Neuronal stem cell (in vitro differentiated cells): ENCODE measurements at regions not wholly inside any gene's neighbourhood (a gene's known extent, or its start where the extent isn't known, plus 50 kb on each side); places are given as distances from the start of the nearest gene placed in this dataset.
A peak's percentile ranks its signal among the peaks of the same experiment; 100 is the strongest.

Source experiments
- DNase-seq: peaks from one replicate; pipeline ENCODE4 v3.0.0-alpha.2; 2013; ENCODE audit warnings: low spot score
- H2AFZ ChIP-seq: one replicate; pipeline ENCODE4 v1.6.1; 2013; ENCODE audit warnings: mild to moderate bottlenecking, low read length, inconsistent platforms
- H2AK5ac ChIP-seq: 2 replicates; pipeline ENCODE4 v1.6.1; 2013; ENCODE audit warnings: low read depth, mild to moderate bottlenecking, inconsistent platforms, low read length, moderate library complexity, mixed read lengths
- H2BK120ac ChIP-seq: 2 replicates; pipeline ENCODE4 v1.6.1; 2013; ENCODE audit warnings: low read depth, mild to moderate bottlenecking, inconsistent platforms, low read length, moderate library complexity, mixed read lengths
- H2BK12ac ChIP-seq: one replicate; pipeline ENCODE4 v1.6.1; 2013; ENCODE audit warnings: low read length, inconsistent platforms
- H2BK15ac ChIP-seq: 2 replicates; pipeline ENCODE4 v1.6.1; 2013; ENCODE audit warnings: mild to moderate bottlenecking, low read length, inconsistent platforms, mixed read lengths
- H2BK5ac ChIP-seq: one replicate; pipeline ENCODE4 v1.6.1; 2013; ENCODE audit warnings: inconsistent platforms, mild to moderate bottlenecking, low read length, moderate library complexity
- H3K14ac ChIP-seq: one replicate; pipeline ENCODE4 v1.6.1; 2013; ENCODE audit warnings: low read length, inconsistent platforms
- H3K18ac ChIP-seq: 2 replicates; pipeline ENCODE4 v1.6.1; 2013; ENCODE audit warnings: low read length, inconsistent platforms
- H3K23ac ChIP-seq: 2 replicates; pipeline ENCODE4 v1.6.1; 2013; ENCODE audit warnings: low read depth, mild to moderate bottlenecking, mixed read lengths, low read length, inconsistent platforms; ENCODE audit not compliant: poor library complexity
- H3K27ac ChIP-seq: replicated peaks from 3 replicates; pipeline ENCODE4 v1.5.1; 2013; ENCODE audit warnings: low read length, inconsistent platforms
- H3K27me3 ChIP-seq, 3 experiments: 2 replicates each; pipeline ENCODE4 v1.6.1; 2013; ENCODE audit warnings: low read length in 3 of 3, mild to moderate bottlenecking in 2 of 3, inconsistent platforms in 1 of 3, low read depth in 1 of 3, mixed read lengths in 1 of 3, moderate library complexity in 1 of 3; ENCODE audit not compliant: control insufficient read depth in 3 of 3, insufficient read depth in 3 of 3
- H3K36me3 ChIP-seq, 2 donors: replicated peaks in 1 of 2; 2 replicates each; pipeline ENCODE4 v1.6.1; 2013; ENCODE audit warnings: low read length in 2 of 2; ENCODE audit not compliant: control insufficient read depth in 2 of 2, insufficient read depth in 2 of 2
- H3K4ac ChIP-seq: 2 replicates; pipeline ENCODE4 v1.6.1; 2013; ENCODE audit warnings: inconsistent platforms, mild to moderate bottlenecking, low read length, moderate library complexity
- H3K4me1 ChIP-seq, 2 donors: 1 replicate in 1 of 2; 2 replicates in 1 of 2; pipeline ENCODE4 v1.6.1; 2013; ENCODE audit warnings: low read length in 2 of 2, low read depth in 1 of 2; ENCODE audit not compliant: control insufficient read depth in 2 of 2, insufficient read depth in 1 of 2
- H3K4me2 ChIP-seq: one replicate; pipeline ENCODE4 v1.6.1; 2013; ENCODE audit warnings: mild to moderate bottlenecking, low read length, inconsistent platforms; ENCODE audit not compliant: insufficient read depth, poor library complexity, severe bottlenecking
- H3K4me3 ChIP-seq, 2 donors: 2 replicates each; pipeline ENCODE4 v1.5.1; 2013; ENCODE audit warnings: low read length in 2 of 2, mild to moderate bottlenecking in 2 of 2, inconsistent platforms in 1 of 2, moderate library complexity in 1 of 2
- H3K79me1 ChIP-seq: one replicate; pipeline ENCODE4 v1.6.1; 2013; ENCODE audit warnings: low read depth, mild to moderate bottlenecking, inconsistent platforms, low read length, moderate library complexity
- H3K9ac ChIP-seq: one replicate; pipeline ENCODE4 v1.6.1; 2013; ENCODE audit warnings: mild to moderate bottlenecking, low read depth, low read length, inconsistent platforms; ENCODE audit not compliant: poor library complexity
- H3K9me3 ChIP-seq, 2 donors: replicated peaks in 1 of 2; 2 replicates each; pipeline versions ENCODE3 to v1.6.1; 2013; ENCODE audit warnings: low read length in 2 of 2, mild to moderate bottlenecking in 2 of 2, inconsistent platforms in 1 of 2, low read depth in 1 of 2, mixed read lengths in 1 of 2, moderate library complexity in 1 of 2; ENCODE audit not compliant: control insufficient read depth in 2 of 2, insufficient read depth in 1 of 2
- H4K8ac ChIP-seq: one replicate; pipeline ENCODE4 v1.6.1; 2013; ENCODE audit warnings: low read depth, mild to moderate bottlenecking, inconsistent platforms, low read length, moderate library complexity
- H4K91ac ChIP-seq: one replicate; pipeline ENCODE4 v1.6.1; 2013; ENCODE audit warnings: low read length, low read depth, mild to moderate bottlenecking, inconsistent platforms; ENCODE audit not compliant: poor library complexity
- WGBS, 2 donors: extraction: QIAGEN DNeasy Blood & Tissue Kit; methylation state at CpG; one replicate each; pipeline ENCODE4 v1.1.7; 2013; ENCODE audit warnings: missing lambda C conversion rate in 2 of 2, mixed read lengths in 1 of 2; ENCODE audit not compliant: insufficient read length in 2 of 2, insufficient replicate concordance in 1 of 2; ENCODE audit errors: extremely low coverage in 2 of 2; 5-methylcytosine and 5-hydroxymethylcytosine counted together

DNA sequence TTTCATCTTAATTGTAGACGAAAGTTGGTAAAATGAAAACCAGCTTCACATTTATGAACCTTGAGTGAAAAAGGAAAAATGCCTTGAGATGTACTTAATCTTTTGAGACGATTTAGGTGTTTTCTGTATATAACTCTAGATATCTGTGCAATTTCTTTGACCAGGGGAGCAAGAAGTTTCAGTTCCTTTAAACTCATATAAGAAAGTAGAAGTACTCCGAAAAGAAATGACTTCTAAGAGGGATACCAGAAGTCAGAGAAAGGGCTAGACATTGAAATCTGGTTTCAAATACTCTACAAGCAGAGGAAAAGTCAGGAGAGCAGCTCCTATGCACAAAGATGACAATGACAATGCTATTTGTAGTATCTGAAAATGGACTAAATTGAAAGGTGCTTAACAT lies 303.7 kb downstream of the BAMBI start:
- no peak for DNase-seq
- Histone ChIP-seq H2BK15ac (no peak overlapping the region), H3K14ac (no peak overlapping the region), H3K9me3 (no peaks in the 10 kb centered on the region), H3K27me3 (no peaks in the 10 kb centered on the region), H3K4me3 (no peak overlapping the region), H4K91ac (no peak overlapping the region), H3K18ac (no peak overlapping the region), H3K4me2 (no peak overlapping the region), H3K9ac (no peak overlapping the region), H2BK120ac (no peak overlapping the region), H2AK5ac (no peak overlapping the region), H2BK12ac (no peak overlapping the region), H3K4me1 (peaks cover 0 to 1% of the 10 kb centered on the region in 2 donors), H3K36me3 (no peaks in the 10 kb centered on the region), H3K79me1 (no peaks in the 10 kb centered on the region), H3K23ac (no peak overlapping the region), H2AFZ (no peak overlapping the region), H2BK5ac (no peak overlapping the region), H3K27ac (no peak overlapping the region), H3K4ac (no peak overlapping the region), H4K8ac (no peak overlapping the region)
- no CpG with 5 or more reads among the region's 3 CpGs for WGBS, 2 donors

GRCh38 chr10:28982974-28983373 lies 305.7 kb downstream of the BAMBI start:
- peaks cover 0 to 1% of the 10 kb centered on the region in 2 donors for H3K4me1 ChIP-seq
- no peak overlapping the region for H4K91ac ChIP-seq
- no peak overlapping the region for H3K4me2 ChIP-seq
- no peaks in the 10 kb centered on the region for H3K9me3 ChIP-seq
- no peak overlapping the region for H3K27ac ChIP-seq
- WGBS, 2 donors: no CpG with 5 or more reads among the region's 6 CpGs
- H4K8ac ChIP-seq: no peak overlapping the region
- no peaks in the 10 kb centered on the region for H3K27me3 ChIP-seq
- no peak for DNase-seq
- no peak overlapping the region for H2BK120ac ChIP-seq
- no peak overlapping the region for H3K14ac ChIP-seq
- H2BK15ac ChIP-seq: no peak overlapping the region
- H2BK5ac ChIP-seq: no peak overlapping the region
- H3K4ac ChIP-seq: no peak overlapping the region
- H3K18ac ChIP-seq: no peak overlapping the region
- H2AFZ ChIP-seq: no peak overlapping the region
- H3K4me3 ChIP-seq: no peak overlapping the region
- no peak overlapping the region for H3K9ac ChIP-seq
- H3K36me3 ChIP-seq: no peaks in the 10 kb centered on the region
- no peaks in the 10 kb centered on the region for H3K79me1 ChIP-seq
- H2AK5ac ChIP-seq: no peak overlapping the region
- no peak overlapping the region for H3K23ac ChIP-seq
- no peak overlapping the region for H2BK12ac ChIP-seq

DNA sequence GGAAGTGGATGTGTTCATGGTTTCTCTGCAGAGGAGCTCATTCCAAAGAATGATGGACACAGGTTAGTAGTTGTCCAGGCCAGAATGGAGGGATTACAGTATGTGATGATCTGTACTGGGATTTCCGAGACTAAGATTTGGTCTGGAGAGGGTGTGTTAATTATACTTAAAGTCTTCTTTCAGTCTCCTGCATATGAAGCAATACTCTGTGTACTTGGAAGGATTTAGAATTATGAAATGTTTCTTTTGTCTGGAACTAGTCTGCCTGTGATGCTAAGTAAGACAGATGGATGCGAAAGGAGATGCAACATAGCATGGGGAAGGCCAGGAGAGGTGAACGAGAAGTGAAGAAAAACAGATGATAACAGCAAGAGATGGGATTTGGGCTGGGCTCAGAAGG lies 305.1 kb upstream of the LYZL1 start:
- H3K9ac ChIP-seq: no peak overlapping the region
- no peak overlapping the region for H4K91ac ChIP-seq
- no peak overlapping the region for H2AFZ ChIP-seq
- H3K4me1 ChIP-seq: peaks cover 0 to 1% of the 10 kb centered on the region in 2 donors
- no peak overlapping the region for H3K27ac ChIP-seq
- H3K9me3 ChIP-seq: no peaks in the 10 kb centered on the region
- no peak overlapping the region for H2BK12ac ChIP-seq
- H2BK15ac ChIP-seq: no peak overlapping the region
- H3K18ac ChIP-seq: no peak overlapping the region
- H3K4me3 ChIP-seq: no peak overlapping the region
- H3K4ac ChIP-seq: no peak overlapping the region
- H4K8ac ChIP-seq: no peak overlapping the region
- DNase-seq: no peak
- no peak overlapping the region for H3K14ac ChIP-seq
- no peak overlapping the region for H3K4me2 ChIP-seq
- H3K23ac ChIP-seq: no peak overlapping the region
- H2BK5ac ChIP-seq: no peak overlapping the region
- H3K79me1 ChIP-seq: no peaks in the 10 kb centered on the region
- H2AK5ac ChIP-seq: no peak overlapping the region
- H3K27me3 ChIP-seq: no peaks in the 10 kb centered on the region
- no peak overlapping the region for H2BK120ac ChIP-seq
- H3K36me3 ChIP-seq: no peaks in the 10 kb centered on the region
- no CpG with 5 or more reads among the region's 3 CpGs for WGBS, 2 donors

- Histone ChIP-seq H3K27me3 (no peaks in the 10 kb centered on the region), H3K79me1 (no peaks in the 10 kb centered on the region), H2AK5ac (no peak overlapping the region), H4K91ac (no peak overlapping the region), H3K4ac (no peak overlapping the region), H3K23ac (no peak overlapping the region), H2BK15ac (no peak overlapping the region), H2AFZ (no peak overlapping the region), H3K18ac (peak overlapping the region; percentile 56), H2BK12ac (no peak overlapping the region), H3K4me2 (no peak overlapping the region), H2BK5ac (no peak overlapping the region), H3K27ac (no peak overlapping the region), H4K8ac (no peak overlapping the region), H3K36me3 (no peaks in the 10 kb centered on the region), H3K4me3 (peak overlapping the region in 1 of 2 donors; percentile 51), H3K9ac (no peak overlapping the region), H2BK120ac (no peak overlapping the region), H3K14ac (no peak overlapping the region), H3K9me3 (no peaks in the 10 kb centered on the region), H3K4me1 (peaks cover 0 to 1% of the 10 kb centered on the region in 2 donors)
- WGBS, 2 donors: no CpG with 5 or more reads among the region's 6 CpGs
- no peak for DNase-seq
These were observed 304.4 kb upstream of the LYZL1 start for GRCh38 chr10:28984431-28984830.
